ENCODE measurements at regions not wholly inside any gene's neighbourhood (a gene's known extent, or its start where the extent isn't known, plus 50 kb on each side); places are given as distances from the start of the nearest gene placed in this dataset.
"Not testable (repeated sequence)": the region's sequence is repeated elsewhere in the genome, so short reads cannot be mapped to it uniquely, and the experiment has no call there.

GRCh38 chr4:79201971-79202370 lies 123.9 kb downstream of the NAA11 start:
- Histone ChIP-seq H3K27ac (ENCODE audit: low read depth, low read length) (no peak overlapping the region), H3K4me3 (ENCODE audit: low read length) (no peak overlapping the region), H3K4me1 (ENCODE audit: insufficient read depth, low read length) (no peaks in the 10 kb centered on the region), H3K36me3 (ENCODE audit: insufficient read depth, low read length) (no peaks in the 10 kb centered on the region), H3K27me3 (ENCODE audit: insufficient read depth, low read length, poor library complexity, severe bottlenecking) (no peaks in the 10 kb centered on the region), H3K9me3 (ENCODE audit: low read length) (no peaks in the 10 kb centered on the region)
- Mint-ChIP-seq H3K27ac (no peak overlapping the region), H3K4me3 (no peak overlapping the region), H3K4me1 (no peaks in the 10 kb centered on the region), H3K36me3 (no peaks in the 10 kb centered on the region), H3K27me3 (no peaks in the 10 kb centered on the region), H3K9me3 (peaks cover 0 to 16% (median 0%) of the 10 kb centered on the region in 5 donors)
- ChIA-PET POLR2A (no interaction called here), CTCF (no interaction called here)
- DNase-seq, result no peak

GRCh38 chr4:79199743-79200142 lies 126.1 kb downstream of the NAA11 start:
- H3K4me1 Mint-ChIP-seq, result no peaks in the 10 kb centered on the region
- POLR2A ChIA-PET, result no interaction called here
- Histone ChIP-seq H3K27me3 (ENCODE audit: insufficient read depth, low read length, poor library complexity, severe bottlenecking) (no peaks in the 10 kb centered on the region), H3K4me3 (ENCODE audit: low read length) (no peak overlapping the region), H3K4me1 (ENCODE audit: insufficient read depth, low read length) (no peaks in the 10 kb centered on the region), H3K27ac (ENCODE audit: low read depth, low read length) (no peak overlapping the region), H3K9me3 (ENCODE audit: low read length) (no peaks in the 10 kb centered on the region), H3K36me3 (ENCODE audit: insufficient read depth, low read length) (no peaks in the 10 kb centered on the region)
- CTCF ChIA-PET, result no interaction called here
- no peak overlapping the region for H3K4me3 Mint-ChIP-seq
- peaks cover 0 to 2% (median 0%) of the 10 kb centered on the region in 5 donors for H3K9me3 Mint-ChIP-seq
- H3K27me3 Mint-ChIP-seq, result no peaks in the 10 kb centered on the region
- DNase-seq, result no peak
- no peak overlapping the region for H3K27ac Mint-ChIP-seq
- no peaks in the 10 kb centered on the region for H3K36me3 Mint-ChIP-seq

- no peak overlapping the region for H3K4me3 Mint-ChIP-seq
- peaks cover 0 to 5% (median 2%) of the 10 kb centered on the region in 5 donors for H3K9me3 Mint-ChIP-seq
- no peaks in the 10 kb centered on the region for H3K36me3 Mint-ChIP-seq
- no peaks in the 10 kb centered on the region for H3K9me3 ChIP-seq (ENCODE audit: low read length)
- no peak for DNase-seq
- no peak overlapping the region for H3K4me3 ChIP-seq (ENCODE audit: low read length)
- CTCF ChIA-PET, result no interaction called here
- no peak overlapping the region for H3K27ac ChIP-seq (ENCODE audit: low read depth, low read length)
- H3K27me3 Mint-ChIP-seq, result no peaks in the 10 kb centered on the region
- POLR2A ChIA-PET, result no interaction called here
- H3K27ac Mint-ChIP-seq, result no peak overlapping the region
- H3K27me3 ChIP-seq (ENCODE audit: insufficient read depth, low read length, poor library complexity, severe bottlenecking), result no peaks in the 10 kb centered on the region
- no peaks in the 10 kb centered on the region for H3K4me1 Mint-ChIP-seq
- no peaks in the 10 kb centered on the region for H3K36me3 ChIP-seq (ENCODE audit: insufficient read depth, low read length)
- H3K4me1 ChIP-seq (ENCODE audit: insufficient read depth, low read length), result no peaks in the 10 kb centered on the region
Observed at GRCh38 chr4:79198951-79199587, 126.8 kb downstream of the NAA11 start.

- ChIA-PET CTCF (no interaction called here), POLR2A (no interaction called here)
- Histone ChIP-seq H3K27me3 (ENCODE audit: insufficient read depth, low read length, poor library complexity, severe bottlenecking) (no peaks in the 10 kb centered on the region), H3K4me3 (ENCODE audit: low read length) (no peak overlapping the region), H3K4me1 (ENCODE audit: insufficient read depth, low read length) (no peaks in the 10 kb centered on the region), H3K9me3 (ENCODE audit: low read length) (no peaks in the 10 kb centered on the region), H3K27ac (ENCODE audit: low read depth, low read length) (no peak overlapping the region), H3K36me3 (ENCODE audit: insufficient read depth, low read length) (no peaks in the 10 kb centered on the region)
- Mint-ChIP-seq H3K27ac (no peak overlapping the region), H3K9me3 (peaks cover 0 to 5% (median 2%) of the 10 kb centered on the region in 5 donors), H3K27me3 (no peaks in the 10 kb centered on the region), H3K36me3 (no peaks in the 10 kb centered on the region), H3K4me1 (no peaks in the 10 kb centered on the region), H3K4me3 (no peak overlapping the region)
- no peak for DNase-seq
Observed at GRCh38 chr4:79197275-79198009, 128.4 kb downstream of the NAA11 start.

- H3K27ac ChIP-seq (ENCODE audit: low read depth, low read length); DNase-seq; H3K36me3 ChIP-seq (ENCODE audit: insufficient read depth, low read length); CTCF ChIA-PET; H3K27me3 ChIP-seq (ENCODE audit: insufficient read depth, low read length, poor library complexity, severe bottlenecking); H3K36me3 Mint-ChIP-seq; POLR2A ChIA-PET; H3K4me1 Mint-ChIP-seq; H3K4me3 ChIP-seq (ENCODE audit: low read length); H3K4me3 Mint-ChIP-seq; H3K27me3 Mint-ChIP-seq; H3K9me3 ChIP-seq (ENCODE audit: low read length); H3K4me1 ChIP-seq (ENCODE audit: insufficient read depth, low read length); H3K27ac Mint-ChIP-seq: not testable (repeated sequence)
- H3K9me3 Mint-ChIP-seq, result peaks cover 10 to 17% (median 14%) of the 10 kb centered on the region in 5 donors
Observed at GRCh38 chr4:79191292-79191691, 134.6 kb downstream of the NAA11 start.

GRCh38 chr4:79185526-79186045 lies 140.3 kb downstream of the NAA11 start:
- CTCF ChIA-PET, result no interaction called here
- Mint-ChIP-seq H3K36me3 (no peaks in the 10 kb centered on the region), H3K4me1 (no peaks in the 10 kb centered on the region), H3K4me3 (no peak overlapping the region), H3K27ac (no peak overlapping the region), H3K9me3 (peaks cover 5 to 9% (median 8%) of the 10 kb centered on the region in 5 donors), H3K27me3 (no peaks in the 10 kb centered on the region)
- no peaks in the 10 kb centered on the region for H3K4me1 ChIP-seq (ENCODE audit: insufficient read depth, low read length)
- POLR2A ChIA-PET, result no interaction called here
- H3K36me3 ChIP-seq (ENCODE audit: insufficient read depth, low read length), result no peaks in the 10 kb centered on the region
- no peak for DNase-seq
- no peak overlapping the region for H3K4me3 ChIP-seq (ENCODE audit: low read length)
- no peak overlapping the region for H3K27ac ChIP-seq (ENCODE audit: low read depth, low read length)
- H3K9me3 ChIP-seq (ENCODE audit: low read length), result no peaks in the 10 kb centered on the region
- H3K27me3 ChIP-seq (ENCODE audit: insufficient read depth, low read length, poor library complexity, severe bottlenecking), result no peaks in the 10 kb centered on the region

GRCh38 chr4:79184476-79184875 lies 141.4 kb downstream of the NAA11 start:
- Mint-ChIP-seq H3K4me1 (no peaks in the 10 kb centered on the region), H3K4me3 (no peak overlapping the region), H3K9me3 (peaks cover 6 to 11% (median 9%) of the 10 kb centered on the region in 5 donors), H3K36me3 (no peaks in the 10 kb centered on the region), H3K27me3 (no peaks in the 10 kb centered on the region), H3K27ac (no peak overlapping the region)
- no peaks in the 10 kb centered on the region for H3K9me3 ChIP-seq (ENCODE audit: low read length)
- no peaks in the 10 kb centered on the region for H3K4me1 ChIP-seq (ENCODE audit: insufficient read depth, low read length)
- no peak overlapping the region for H3K27ac ChIP-seq (ENCODE audit: low read depth, low read length)
- ChIA-PET CTCF (no interaction called here), POLR2A (no interaction called here)
- no peaks in the 10 kb centered on the region for H3K36me3 ChIP-seq (ENCODE audit: insufficient read depth, low read length)
- no peak overlapping the region for H3K4me3 ChIP-seq (ENCODE audit: low read length)
- H3K27me3 ChIP-seq (ENCODE audit: insufficient read depth, low read length, poor library complexity, severe bottlenecking), result no peaks in the 10 kb centered on the region
- no peak for DNase-seq

- no peaks in the 10 kb centered on the region for H3K9me3 ChIP-seq (ENCODE audit: low read length)
- H3K36me3 Mint-ChIP-seq, result no peaks in the 10 kb centered on the region
- H3K27me3 Mint-ChIP-seq, result no peaks in the 10 kb centered on the region
- peaks cover 0 to 5% (median 4%) of the 10 kb centered on the region in 5 donors for H3K9me3 Mint-ChIP-seq
- ChIA-PET POLR2A (no interaction called here), CTCF (no interaction called here)
- no peaks in the 10 kb centered on the region for H3K36me3 ChIP-seq (ENCODE audit: insufficient read depth, low read length)
- H3K27ac ChIP-seq (ENCODE audit: low read depth, low read length), result no peak overlapping the region
- H3K4me1 ChIP-seq (ENCODE audit: insufficient read depth, low read length), result no peaks in the 10 kb centered on the region
- H3K4me1 Mint-ChIP-seq, result no peaks in the 10 kb centered on the region
- DNase-seq, result no peak
- H3K27me3 ChIP-seq (ENCODE audit: insufficient read depth, low read length, poor library complexity, severe bottlenecking), result no peaks in the 10 kb centered on the region
- H3K4me3 Mint-ChIP-seq, result no peak overlapping the region
- no peak overlapping the region for H3K4me3 ChIP-seq (ENCODE audit: low read length)
- H3K27ac Mint-ChIP-seq, result no peak overlapping the region
Observed at GRCh38 chr4:79182209-79182608, 143.7 kb downstream of the NAA11 start.
